T-helper 1 cell (primary cell): ENCODE measurements at regions not wholly inside any gene's neighbourhood (a gene's known extent, or its start where the extent isn't known, plus 50 kb on each side); places are given as distances from the start of the nearest gene placed in this dataset.
A peak's percentile ranks its signal among the peaks of the same experiment; 100 is the strongest.

Experiments
- DNase-seq, 5 donors: peaks; one replicate each; pipeline ENCODE4 v3.0.0-alpha.2; 2012 to 2020

- DNase-seq, result no peak
Observed at GRCh38 chr2:128714851-128715312, 396.2 kb upstream of the HS6ST1 start.

GRCh38 chr2:128715360-128715759 lies 396.7 kb upstream of the HS6ST1 start:
- no peak for DNase-seq

- DNase-seq, result no peak
Observed at GRCh38 chr2:128716299-128716721, 397.6 kb upstream of the HS6ST1 start.

- DNase-seq, result no peak
Observed at GRCh38 chr2:128717758-128718710, 399.4 kb upstream of the HS6ST1 start.

GRCh38 chr2:128720080-128721022 lies 401.7 kb upstream of the HS6ST1 start:
- no peak for DNase-seq

GRCh38 chr2:128721096-128721495 lies 402.4 kb upstream of the HS6ST1 start:
- DNase-seq, result no peak

- no peak for DNase-seq
Observed at GRCh38 chr2:128722489-128722888, 403.8 kb upstream of the HS6ST1 start.

- DNase-seq, result no peak
Observed at GRCh38 chr2:128724547-128724946, 405.9 kb upstream of the HS6ST1 start.

GRCh38 chr2:128724972-128725371 lies 406.3 kb upstream of the HS6ST1 start:
- no peak for DNase-seq

GRCh38 chr2:128726236-128726635 lies 407.6 kb upstream of the HS6ST1 start:
- DNase-seq, result no peak

GRCh38 chr2:128726911-128727310 lies 408.2 kb upstream of the HS6ST1 start:
- DNase-seq, result no peak

GRCh38 chr2:128727404-128727803 lies 408.7 kb upstream of the HS6ST1 start:
- peak in 1 of 5 donors; percentile 8 for DNase-seq

GRCh38 chr2:128727914-128728313 lies 409.2 kb upstream of the HS6ST1 start:
- peak in 1 of 5 donors; percentile 28 for DNase-seq

GRCh38 chr2:128729051-128729450 lies 410.4 kb upstream of the HS6ST1 start:
- no peak for DNase-seq

- DNase-seq, result no peak
Observed at GRCh38 chr2:128731994-128732650, 413.5 kb upstream of the HS6ST1 start.

GRCh38 chr2:128732976-128733431 lies 414.3 kb upstream of the HS6ST1 start:
- no peak for DNase-seq

- no peak for DNase-seq
Observed at GRCh38 chr2:128733450-128733849, 414.8 kb upstream of the HS6ST1 start.

GRCh38 chr2:128734521-128735295 lies 416.0 kb upstream of the HS6ST1 start:
- DNase-seq, result peak in 1 of 5 donors; percentile 62

- no peak for DNase-seq
Observed at GRCh38 chr2:128735296-128735960, 416.8 kb upstream of the HS6ST1 start.

GRCh38 chr2:128736046-128736688 lies 417.5 kb upstream of the HS6ST1 start:
- no peak for DNase-seq
